Skin epidermis (tissue), 12 donors: ENCODE measurements at regions not wholly inside any gene's neighbourhood (a gene's known extent, or its start where the extent isn't known, plus 50 kb on each side); places are given as distances from the start of the nearest gene placed in this dataset.

Source experiments
- H3K27ac ChIP-seq, 21 experiments: fragments of 200-600 bp; sonication (generic) in 11 of 21; one replicate each; pipeline ENCODE4 v1.5.0; 2020; ENCODE audit warnings: mild to moderate bottlenecking in 3 of 21, inconsistent platforms in 2 of 21, moderate library complexity in 2 of 21
- H3K4me3 ChIP-seq, 7 experiments: fragments of 200-600 bp; sonication (generic) in 2 of 7; one replicate each; pipeline ENCODE4 v1.5.0; 2020; ENCODE audit warnings: inconsistent platforms in 2 of 7, mild to moderate bottlenecking in 2 of 7, moderate library complexity in 1 of 7

- Histone ChIP-seq H3K4me3 (no peak overlapping the region), H3K27ac (no peak overlapping the region)
Measured at GRCh38 chr16:86970726-86971125, 346.5 kb downstream of the C16orf95 start.

- Histone ChIP-seq H3K4me3 (no peak overlapping the region), H3K27ac (no peak overlapping the region)
Measured at GRCh38 chr16:86971251-86971650, 345.9 kb downstream of the C16orf95 start.

- Histone ChIP-seq H3K27ac (no peak overlapping the region), H3K4me3 (no peak overlapping the region)
Measured at GRCh38 chr16:86974120-86974519, 343.1 kb downstream of the C16orf95 start.

- Histone ChIP-seq H3K27ac (no peak overlapping the region), H3K4me3 (no peak overlapping the region)
Measured at GRCh38 chr16:86975445-86975844, 341.7 kb downstream of the C16orf95 start.

GRCh38 chr16:86977076-86977676 is 340.0 kb downstream of the C16orf95 start:
- Histone ChIP-seq H3K27ac (no peak overlapping the region), H3K4me3 (no peak overlapping the region)

GRCh38 chr16:86978445-86979030 is 338.7 kb downstream of the C16orf95 start:
- no peak overlapping the region for H3K4me3 ChIP-seq

GRCh38 chr16:86979061-86979460 is 338.1 kb downstream of the C16orf95 start:
- Histone ChIP-seq H3K4me3 (no peak overlapping the region), H3K27ac (no peak overlapping the region)

More at GRCh38 chr16:86978445-86979030, 338.7 kb downstream of the C16orf95 start:
- H3K27ac ChIP-seq: no peak overlapping the region

GRCh38 chr16:86979984-86980553 is 337.1 kb downstream of the C16orf95 start:
- Histone ChIP-seq H3K4me3 (no peak overlapping the region), H3K27ac (no peak overlapping the region)

- Histone ChIP-seq H3K4me3 (no peak overlapping the region), H3K27ac (no peak overlapping the region)
Measured at GRCh38 chr16:86980644-86981043, 336.5 kb downstream of the C16orf95 start.

- no peak overlapping the region for H3K27ac ChIP-seq
- H3K4me3 ChIP-seq: no peak overlapping the region
Measured at GRCh38 chr16:86982347-86982596, 334.9 kb downstream of the C16orf95 start.

- Histone ChIP-seq H3K4me3 (no peak overlapping the region), H3K27ac (no peak overlapping the region)
Measured at GRCh38 chr16:86982912-86983311, 334.3 kb downstream of the C16orf95 start.

GRCh38 chr16:86983621-86984020 is 333.6 kb downstream of the C16orf95 start:
- Histone ChIP-seq H3K4me3 (no peak overlapping the region), H3K27ac (no peak overlapping the region)

- H3K27ac ChIP-seq: no peak overlapping the region
- H3K4me3 ChIP-seq: no peak overlapping the region
Measured at GRCh38 chr16:86984343-86984742, 332.8 kb downstream of the C16orf95 start.

GRCh38 chr16:86984991-86985647 is 332.1 kb downstream of the C16orf95 start:
- Histone ChIP-seq H3K4me3 (no peak overlapping the region), H3K27ac (no peak overlapping the region)

GRCh38 chr16:86985648-86986015 is 331.6 kb downstream of the C16orf95 start:
- H3K27ac ChIP-seq: no peak overlapping the region
- no peak overlapping the region for H3K4me3 ChIP-seq

GRCh38 chr16:86986136-86986535 is 331.1 kb downstream of the C16orf95 start:
- H3K4me3 ChIP-seq: no peak overlapping the region

GRCh38 chr16:86986809-86987487 is 330.2 kb downstream of the C16orf95 start:
- H3K4me3 ChIP-seq: no peak overlapping the region
- H3K27ac ChIP-seq: no peak overlapping the region

More at GRCh38 chr16:86986136-86986535, 331.1 kb downstream of the C16orf95 start:
- H3K27ac ChIP-seq: no peak overlapping the region

GRCh38 chr16:86987746-86988670 is 329.2 kb downstream of the C16orf95 start:
- H3K27ac ChIP-seq: no peak overlapping the region
- no peak overlapping the region for H3K4me3 ChIP-seq

GRCh38 chr16:86988920-86989696 is 328.1 kb downstream of the C16orf95 start:
- Histone ChIP-seq H3K4me3 (no peak overlapping the region), H3K27ac (no peak overlapping the region)
